HepG2 (cell line): ENCODE measurements at regions not wholly inside any gene's neighbourhood (a gene's known extent, or its start where the extent isn't known, plus 50 kb on each side); places are given as distances from the start of the nearest gene placed in this dataset.

ENCODE experiments used
- TP53 ChIP-seq: sonication (generic); formaldehyde crosslinking; conservative IDR thresholded peaks from 2 replicates; pipeline ENCODE4 v1.4.0; 2020; ENCODE audit warnings: missing genetic modification reagents
- TF ChIP-seq, protein P1 (sequence below): sonication (generic); formaldehyde crosslinking; IDR thresholded peaks from 2 replicates; pipeline ENCODE4 v1.5.0; 2020; ENCODE audit warnings: mild to moderate bottlenecking, missing genetic modification reagents, moderate library complexity

DNA sequence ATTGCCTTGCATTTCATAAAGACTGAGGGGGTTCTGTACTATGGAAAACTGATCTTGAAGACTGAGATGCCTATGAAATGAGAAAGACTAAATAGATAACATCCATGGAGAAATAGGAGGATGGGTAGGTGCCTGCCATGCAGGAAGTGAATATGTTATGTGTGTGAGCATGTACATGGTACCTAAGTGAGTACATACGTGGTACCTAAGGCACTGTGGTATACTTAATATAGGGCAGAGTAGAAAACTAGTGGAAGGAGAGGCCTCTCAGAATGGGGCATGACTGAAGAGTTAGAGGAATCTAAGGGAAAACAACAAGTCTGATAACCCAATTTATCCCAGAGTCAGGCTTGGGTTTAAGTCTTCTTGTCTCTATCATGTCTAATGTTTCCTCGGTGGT, 161.8 kb upstream of the DCN start:
- TF ChIP-seq, protein P1, sequence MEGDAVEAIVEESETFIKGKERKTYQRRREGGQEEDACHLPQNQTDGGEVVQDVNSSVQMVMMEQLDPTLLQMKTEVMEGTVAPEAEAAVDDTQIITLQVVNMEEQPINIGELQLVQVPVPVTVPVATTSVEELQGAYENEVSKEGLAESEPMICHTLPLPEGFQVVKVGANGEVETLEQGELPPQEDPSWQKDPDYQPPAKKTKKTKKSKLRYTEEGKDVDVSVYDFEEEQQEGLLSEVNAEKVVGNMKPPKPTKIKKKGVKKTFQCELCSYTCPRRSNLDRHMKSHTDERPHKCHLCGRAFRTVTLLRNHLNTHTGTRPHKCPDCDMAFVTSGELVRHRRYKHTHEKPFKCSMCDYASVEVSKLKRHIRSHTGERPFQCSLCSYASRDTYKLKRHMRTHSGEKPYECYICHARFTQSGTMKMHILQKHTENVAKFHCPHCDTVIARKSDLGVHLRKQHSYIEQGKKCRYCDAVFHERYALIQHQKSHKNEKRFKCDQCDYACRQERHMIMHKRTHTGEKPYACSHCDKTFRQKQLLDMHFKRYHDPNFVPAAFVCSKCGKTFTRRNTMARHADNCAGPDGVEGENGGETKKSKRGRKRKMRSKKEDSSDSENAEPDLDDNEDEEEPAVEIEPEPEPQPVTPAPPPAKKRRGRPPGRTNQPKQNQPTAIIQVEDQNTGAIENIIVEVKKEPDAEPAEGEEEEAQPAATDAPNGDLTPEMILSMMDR (CRISPR knock-in tag): no peak
- no peak for TF ChIP-seq TP53
